Liver (tissue), 8 donors: ENCODE measurements at regions not wholly inside any gene's neighbourhood (a gene's known extent, or its start where the extent isn't known, plus 50 kb on each side); places are given as distances from the start of the nearest gene placed in this dataset.

Source experiments
- DNase-seq: peaks from one replicate; pipeline ENCODE4 v3.0.0-alpha.2; 2017; ENCODE audit warnings: low spot score
- H3K27ac ChIP-seq, 2 donors: one replicate each; pipeline ENCODE4 v1.7.0; 2013; ENCODE audit warnings: inconsistent platforms in 2 of 2, low read length in 2 of 2, control low read depth in 1 of 2, low read depth in 1 of 2, mild to moderate bottlenecking in 1 of 2
- H3K27me3 ChIP-seq, 4 donors: one replicate each; pipeline versions ENCODE4 v1.6.1 to v1.7.0; 2013; ENCODE audit warnings: low read length in 3 of 4, inconsistent platforms in 1 of 4, mild to moderate bottlenecking in 1 of 4, moderate library complexity in 1 of 4; ENCODE audit not compliant: control insufficient read depth in 4 of 4, insufficient read depth in 4 of 4
- H3K36me3 ChIP-seq, 4 donors: one replicate each; pipeline versions ENCODE4 v1.6.1 to v1.7.0; 2013; ENCODE audit warnings: low read length in 3 of 4, mild to moderate bottlenecking in 3 of 4, low read depth in 1 of 4, moderate library complexity in 1 of 4; ENCODE audit not compliant: control insufficient read depth in 4 of 4, insufficient read depth in 3 of 4
- H3K4me1 ChIP-seq, 4 donors: one replicate each; pipeline versions ENCODE4 v1.6.1 to v1.7.0; 2013; ENCODE audit warnings: low read length in 3 of 4, mild to moderate bottlenecking in 3 of 4, moderate library complexity in 1 of 4; ENCODE audit not compliant: control insufficient read depth in 4 of 4, insufficient read depth in 4 of 4
- H3K4me3 ChIP-seq, 3 donors: one replicate each; pipeline versions ENCODE4 v1.6.1 to v1.7.0; 2013; ENCODE audit warnings: low read length in 3 of 3, control low read depth in 1 of 3, low read depth in 1 of 3, mild to moderate bottlenecking in 1 of 3
- H3K9ac ChIP-seq, 2 donors: one replicate each; pipeline ENCODE4 v1.7.0; 2013; ENCODE audit warnings: low read length in 2 of 2, mild to moderate bottlenecking in 2 of 2, moderate library complexity in 2 of 2, control low read depth in 1 of 2, low read depth in 1 of 2
- H3K9me3 ChIP-seq, 4 donors: one replicate each; pipeline versions ENCODE4 v1.6.1 to v1.7.0; 2013; ENCODE audit warnings: low read length in 3 of 4; ENCODE audit not compliant: control insufficient read depth in 4 of 4
- ATF3 ChIP-seq: IDR thresholded peaks from 2 replicates; pipeline ENCODE4 v1.6.1; 2016; ENCODE audit warnings: antibody characterized with exemption
- EGR1 ChIP-seq, 2 donors: IDR thresholded peaks; 2 replicates each; pipeline ENCODE4 v1.6.1; 2016 to 2018; ENCODE audit warnings: antibody characterized with exemption in 2 of 2, low read depth in 2 of 2
- FOXA1 ChIP-seq: IDR thresholded peaks from 2 replicates; pipeline ENCODE4 v1.6.1; 2016; ENCODE audit warnings: antibody characterized with exemption
- FOXA2 ChIP-seq: IDR thresholded peaks from 2 replicates; pipeline ENCODE4 v1.6.1; 2016; ENCODE audit warnings: antibody characterized with exemption
- GABPA ChIP-seq, 2 donors: IDR thresholded peaks in 1 of 2; conservative IDR thresholded peaks in 1 of 2; 2 replicates each; pipeline ENCODE4 v1.6.1; 2016; ENCODE audit warnings: antibody characterized with exemption in 2 of 2, mild to moderate bottlenecking in 1 of 2, moderate library complexity in 1 of 2
- HNF4A ChIP-seq, 2 donors: conservative IDR thresholded peaks; 2 replicates each; pipeline ENCODE4 v1.6.1; 2016; ENCODE audit warnings: antibody characterized with exemption in 2 of 2, mild to moderate bottlenecking in 2 of 2
- HNF4G ChIP-seq: IDR thresholded peaks from 2 replicates; pipeline ENCODE4 v1.6.1; 2016; ENCODE audit warnings: antibody characterized with exemption
- JUND ChIP-seq, 2 donors: IDR thresholded peaks; 2 replicates each; pipeline ENCODE4 v1.6.1; 2016; ENCODE audit warnings: antibody characterized with exemption in 2 of 2
- NR2F2 ChIP-seq: IDR thresholded peaks from 2 replicates; pipeline ENCODE4 v1.6.1; 2016; ENCODE audit warnings: antibody characterized with exemption
- RAD21 ChIP-seq, 2 donors: IDR thresholded peaks; 2 replicates each; pipeline ENCODE4 v1.6.1; 2016; ENCODE audit warnings: antibody characterized with exemption in 2 of 2, mild to moderate bottlenecking in 2 of 2
- RXRA ChIP-seq, 2 donors: IDR thresholded peaks; 2 replicates each; pipeline ENCODE4 v1.6.1; 2017 to 2018; ENCODE audit warnings: antibody characterized with exemption in 2 of 2, mild to moderate bottlenecking in 1 of 2
- SP1 ChIP-seq: IDR thresholded peaks from 2 replicates; pipeline ENCODE4 v1.6.1; 2018; ENCODE audit warnings: antibody characterized with exemption, mild to moderate bottlenecking
- TAF1 ChIP-seq: conservative IDR thresholded peaks from 2 replicates; pipeline ENCODE4 v1.6.1; 2016; ENCODE audit warnings: antibody characterized with exemption, mild to moderate bottlenecking
- YY1 ChIP-seq: IDR thresholded peaks from 2 replicates; pipeline ENCODE4 v1.6.1; 2016; ENCODE audit warnings: antibody characterized with exemption, mild to moderate bottlenecking
- ZBTB33 ChIP-seq: IDR thresholded peaks from 2 replicates; pipeline ENCODE4 v1.6.1; 2016; ENCODE audit warnings: antibody characterized with exemption
- WGBS: extraction: QIAGEN DNeasy Blood & Tissue Kit; methylation state at CpG from one replicate; pipeline ENCODE4 v1.1.7; 2013; 5-methylcytosine and 5-hydroxymethylcytosine counted together
- TF ChIP-seq, protein P1 (sequence below): fragments of 150-350 bp; IDR thresholded peaks from 2 replicates; pipeline ENCODE4 v1.5.1; 2017; ENCODE audit warnings: improper control_type of control experiment, low read depth, low read length; ENCODE audit not compliant: missing input control
- TF ChIP-seq, protein P2 (sequence below): IDR thresholded peaks from 2 replicates; pipeline ENCODE4 v1.6.1; 2016; ENCODE audit warnings: antibody characterized with exemption
- donor health status: healthy.
- donor health status: healthy.
- donor health status: healthy.
- donor health status: healthy.
- donor health status: healthy.

GRCh38 chr2:20125616-20126015 is 74.2 kb upstream of the LAPTM4A start (continued):
- no peak for TF ChIP-seq HNF4G
- TF ChIP-seq JUND (IDR thresholded peaks at IDR 0.05), result no peak

GRCh38 chr2:20125164-20125563 is 73.7 kb upstream of the LAPTM4A start:
- WGBS, result 86% methylated on average over 6 of the region's 6 CpGs

DNA sequence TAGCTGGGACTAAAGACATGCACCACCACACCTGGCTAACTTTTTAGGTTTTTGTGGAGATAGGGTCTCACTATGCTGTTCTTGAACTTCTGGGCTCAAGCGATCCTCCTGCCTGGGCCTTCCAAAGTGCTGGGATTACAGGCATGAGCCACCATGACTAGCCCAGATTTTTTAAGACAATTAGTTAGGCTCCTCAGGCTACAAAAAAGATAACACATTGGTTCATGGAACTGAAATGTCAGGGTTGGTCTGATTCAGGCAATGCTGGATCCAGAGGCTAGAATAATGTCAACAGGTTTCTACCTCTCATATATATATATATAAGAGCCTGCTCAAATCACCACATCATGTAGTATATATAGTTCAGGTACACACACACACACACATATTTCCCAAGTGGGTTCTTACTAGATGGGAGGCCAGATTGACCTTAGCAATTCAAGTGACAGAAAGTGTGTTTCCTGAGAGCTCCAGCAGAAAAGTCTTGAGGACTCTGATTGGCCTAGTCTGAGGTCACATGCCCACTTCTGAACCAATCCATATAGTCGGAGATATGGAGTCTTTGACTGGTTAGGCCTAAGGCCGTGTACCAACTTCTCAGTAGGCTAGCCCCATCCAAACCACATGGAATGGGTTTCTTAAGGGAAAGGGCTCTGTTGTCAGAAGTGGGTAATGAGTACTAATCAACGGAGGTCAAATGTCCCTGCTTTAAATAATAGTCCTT is 72.6 kb upstream of the LAPTM4A start:
- no peak overlapping the region for H3K9ac ChIP-seq
- no peak for TF ChIP-seq FOXA1
- TF ChIP-seq, protein P1, sequence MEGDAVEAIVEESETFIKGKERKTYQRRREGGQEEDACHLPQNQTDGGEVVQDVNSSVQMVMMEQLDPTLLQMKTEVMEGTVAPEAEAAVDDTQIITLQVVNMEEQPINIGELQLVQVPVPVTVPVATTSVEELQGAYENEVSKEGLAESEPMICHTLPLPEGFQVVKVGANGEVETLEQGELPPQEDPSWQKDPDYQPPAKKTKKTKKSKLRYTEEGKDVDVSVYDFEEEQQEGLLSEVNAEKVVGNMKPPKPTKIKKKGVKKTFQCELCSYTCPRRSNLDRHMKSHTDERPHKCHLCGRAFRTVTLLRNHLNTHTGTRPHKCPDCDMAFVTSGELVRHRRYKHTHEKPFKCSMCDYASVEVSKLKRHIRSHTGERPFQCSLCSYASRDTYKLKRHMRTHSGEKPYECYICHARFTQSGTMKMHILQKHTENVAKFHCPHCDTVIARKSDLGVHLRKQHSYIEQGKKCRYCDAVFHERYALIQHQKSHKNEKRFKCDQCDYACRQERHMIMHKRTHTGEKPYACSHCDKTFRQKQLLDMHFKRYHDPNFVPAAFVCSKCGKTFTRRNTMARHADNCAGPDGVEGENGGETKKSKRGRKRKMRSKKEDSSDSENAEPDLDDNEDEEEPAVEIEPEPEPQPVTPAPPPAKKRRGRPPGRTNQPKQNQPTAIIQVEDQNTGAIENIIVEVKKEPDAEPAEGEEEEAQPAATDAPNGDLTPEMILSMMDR, result no peak
- TF ChIP-seq JUND (IDR thresholded peaks at IDR 0.05), result no peak
- TF ChIP-seq RXRA (IDR thresholded peaks at IDR 0.05), result no peak
- no peak for TF ChIP-seq YY1
- TF ChIP-seq GABPA (IDR thresholded peaks at IDR 0.05 in 1 of 2, conservative IDR thresholded peaks at IDR 0.05 in 1 of 2), result no peak
- TF ChIP-seq, protein P2, sequence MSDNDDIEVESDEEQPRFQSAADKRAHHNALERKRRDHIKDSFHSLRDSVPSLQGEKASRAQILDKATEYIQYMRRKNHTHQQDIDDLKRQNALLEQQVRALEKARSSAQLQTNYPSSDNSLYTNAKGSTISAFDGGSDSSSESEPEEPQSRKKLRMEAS, result no peak
- TF ChIP-seq HNF4A (conservative IDR thresholded peaks at IDR 0.05), result no peak
- TF ChIP-seq NR2F2, result no peak
- no peak for TF ChIP-seq RAD21 (IDR thresholded peaks at IDR 0.05)
- TF ChIP-seq SP1, result no peak
- no peak for TF ChIP-seq ATF3
- no peak for TF ChIP-seq ZBTB33
- no peak for TF ChIP-seq HNF4G
- TF ChIP-seq TAF1, result no peak
- no peak for TF ChIP-seq EGR1 (IDR thresholded peaks at IDR 0.05; ENCODE audit: low read depth in 2 of 2)
- no peak for TF ChIP-seq FOXA2
- no peak for DNase-seq
- no peaks in the 10 kb centered on the region for H3K36me3 ChIP-seq
- WGBS, result 95% methylated on average over 4 of the region's 4 CpGs
- no peak overlapping the region for H3K4me3 ChIP-seq
- no peaks in the 10 kb centered on the region for H3K27me3 ChIP-seq
- H3K27ac ChIP-seq, result no peak overlapping the region
- H3K4me1 ChIP-seq, result peaks cover 6 to 16% (median 13%) of the 10 kb centered on the region in 4 donors
- H3K9me3 ChIP-seq, result no peaks in the 10 kb centered on the region

More at GRCh38 chr2:20125164-20125563, 73.7 kb upstream of the LAPTM4A start:
- H3K9ac ChIP-seq, result no peak overlapping the region
- H3K27me3 ChIP-seq, result no peaks in the 10 kb centered on the region
- no peaks in the 10 kb centered on the region for H3K9me3 ChIP-seq
- no peak overlapping the region for H3K27ac ChIP-seq
- no peaks in the 10 kb centered on the region for H3K36me3 ChIP-seq
- no peak overlapping the region for H3K4me3 ChIP-seq
- H3K4me1 ChIP-seq, result peaks cover 12 to 26% (median 22%) of the 10 kb centered on the region in 4 donors
- no peak for TF ChIP-seq HNF4A (conservative IDR thresholded peaks at IDR 0.05)
- no peak for TF ChIP-seq YY1
- TF ChIP-seq, protein P2, result no peak
- TF ChIP-seq NR2F2, result no peak
- TF ChIP-seq FOXA1, result no peak
- TF ChIP-seq RAD21 (IDR thresholded peaks at IDR 0.05), result no peak
- no peak for TF ChIP-seq EGR1 (IDR thresholded peaks at IDR 0.05; ENCODE audit: low read depth in 2 of 2)
- no peak for DNase-seq
